D721Med (cell line): ENCODE measurements at regions not wholly inside any gene's neighbourhood (a gene's known extent, or its start where the extent isn't known, plus 50 kb on each side); places are given as distances from the start of the nearest gene placed in this dataset.

Experiments used
- DNase-seq: peaks from one replicate; pipeline ENCODE4 v3.0.0; 2011; ENCODE audit warnings: low spot score; ENCODE audit not compliant: insufficient read length
- FAIRE-seq: peaks from 2 replicates; lab custom pipeline; 2011; peaks lifted over from hg19 to GRCh38; lab: Jason Lieb, UNC
- CTCF ChIP-seq: IDR thresholded peaks from 2 replicates; pipeline ENCODE4 v1.5.1; 2012; ENCODE audit warnings: mild to moderate bottlenecking, control low read depth; ENCODE audit not compliant: insufficient read depth; ENCODE audit errors: missing control alignments

- TF ChIP-seq CTCF: no peak
- FAIRE-seq: no peak
- DNase-seq: no peak
These were observed 338.5 kb downstream of the AKAIN1 start for GRCh38 chr18:4858379-4859127.

GRCh38 chr18:4854671-4855070 lies 342.4 kb downstream of the AKAIN1 start:
- no peak for TF ChIP-seq CTCF
- DNase-seq (no peak), FAIRE-seq (no peak)

GRCh38 chr18:4851301-4851976 lies 345.6 kb downstream of the AKAIN1 start:
- no peak for DNase-seq
- no peak for TF ChIP-seq CTCF
- FAIRE-seq: no peak

- no peak for FAIRE-seq
- no peak for DNase-seq
- TF ChIP-seq CTCF: no peak
These were observed 350.0 kb downstream of the AKAIN1 start for GRCh38 chr18:4847056-4847455.

- DNase-seq (no peak), FAIRE-seq (no peak)
- no peak for TF ChIP-seq CTCF
These were observed 352.7 kb downstream of the AKAIN1 start for GRCh38 chr18:4844320-4844719.

- no peak for FAIRE-seq
- no peak for DNase-seq
- TF ChIP-seq CTCF: no peak
These were observed 353.3 kb downstream of the AKAIN1 start for GRCh38 chr18:4843771-4844170.

GRCh38 chr18:4842751-4843150 lies 354.3 kb downstream of the AKAIN1 start:
- DNase-seq: no peak
- TF ChIP-seq CTCF: no peak
- FAIRE-seq: no peak
